B cell (primary cell): ENCODE measurements at regions not wholly inside any gene's neighbourhood (a gene's known extent, or its start where the extent isn't known, plus 50 kb on each side); places are given as distances from the start of the nearest gene placed in this dataset.

Experiments used
- ATAC-seq: fragments of 200-7000 bp; cut with Tn5 transposase; one replicate; pipeline ENCODE4 v1.10.0; 2021; ENCODE audit warnings: low read depth, mild to moderate bottlenecking, moderate number of reproducible peaks, moderate library complexity
- CTCF ChIA-PET: fragments of 350-600 bp; sonication (Branson Sonifier 250); formaldehyde crosslinking; loops from one replicate; lab custom pipeline; 2021; ENCODE audit warnings: antibody characterized with exemption, inconsistent platforms; lab: Charles Lee
- POLR2A ChIA-PET: fragments of 350-600 bp; sonication (Branson Sonifier 250); formaldehyde crosslinking; loops from one replicate; lab custom pipeline; 2021; ENCODE audit warnings: antibody characterized with exemption; lab: Charles Lee
- DNase-seq: peaks from one replicate; pipeline ENCODE4 v3.0.0; 2013
- H2AFZ ChIP-seq: 2 replicates; pipeline ENCODE4 v1.6.1; 2012; ENCODE audit warnings: mild to moderate bottlenecking, low read depth, low read length; ENCODE audit not compliant: insufficient read depth, poor library complexity, severe bottlenecking
- H3K27ac ChIP-seq, 2 donors: 1 replicate in 1 of 2; 2 replicates in 1 of 2; pipeline ENCODE4 v1.5.1; 2012 to 2013; ENCODE audit warnings: low read length in 2 of 2, mild to moderate bottlenecking in 2 of 2, moderate library complexity in 1 of 2
- H3K27me3 ChIP-seq, 4 experiments: fragments of 200-600 bp in 1 of 4; sonication (generic) in 1 of 4; replicated peaks in 1 of 4; 1 replicate in 2 of 4; 2 replicates in 2 of 4; pipeline versions ENCODE4 v1.6.1 to v1.7.0; 2013 to 2016; ENCODE audit warnings: low read length in 3 of 4, mild to moderate bottlenecking in 2 of 4, mixed read lengths in 1 of 4, moderate library complexity in 1 of 4; ENCODE audit not compliant: insufficient read depth in 4 of 4, control insufficient read depth in 3 of 4; ENCODE audit errors: control extremely low read depth in 1 of 4
- H3K36me3 ChIP-seq, 2 experiments: replicated peaks in 1 of 2; 1 replicate in 1 of 2; 2 replicates in 1 of 2; pipeline versions ENCODE4 v1.6.1 to v1.7.1; 2013; ENCODE audit warnings: low read length in 1 of 2; ENCODE audit not compliant: insufficient read depth in 2 of 2, control insufficient read depth in 1 of 2; ENCODE audit errors: control extremely low read depth in 1 of 2, extremely low read depth in 1 of 2
- H3K4me1 ChIP-seq, 2 donors: fragments of 200-600 bp in 1 of 2; sonication (generic) in 1 of 2; 1 replicate in 1 of 2; 2 replicates in 1 of 2; pipeline versions ENCODE4 v1.5.1 to v1.6.1; 2013 to 2017; ENCODE audit warnings: low read length in 2 of 2; ENCODE audit not compliant: control insufficient read depth in 2 of 2, insufficient read depth in 2 of 2
- H3K4me2 ChIP-seq: replicated peaks from 2 replicates; pipeline ENCODE3; 2012; ENCODE audit warnings: mild to moderate bottlenecking, low read depth, low read length; ENCODE audit not compliant: poor library complexity, severe bottlenecking
- H3K4me3 ChIP-seq, 5 experiments: fragments of 200-600 bp in 1 of 5; sonication (generic) in 1 of 5; 1 replicate in 3 of 5; 2 replicates in 2 of 5; pipeline versions ENCODE4 v1.5.1 to v1.7.0; 2011 to 2016; ENCODE audit warnings: low read length in 4 of 5, mild to moderate bottlenecking in 4 of 5, low read depth in 2 of 5, control low read depth in 1 of 5, moderate library complexity in 1 of 5; ENCODE audit not compliant: insufficient read depth in 1 of 5; ENCODE audit errors: control extremely low read depth in 1 of 5, extremely low read depth in 1 of 5
- H3K79me2 ChIP-seq: fragments of 200-600 bp; sonication (generic); one replicate; pipeline ENCODE4 v1.6.0; 2016; ENCODE audit warnings: low read length; ENCODE audit not compliant: control insufficient read depth, insufficient read depth
- H3K9ac ChIP-seq: fragments of 200-600 bp; sonication (generic); 2 replicates; pipeline ENCODE4 v1.6.1; 2017; ENCODE audit warnings: mild to moderate bottlenecking, low read length, moderate library complexity
- H3K9me3 ChIP-seq, 3 donors: one replicate each; pipeline versions ENCODE4 v1.6.1 to v1.7.1; 2013; ENCODE audit warnings: low read length in 2 of 3; ENCODE audit not compliant: control insufficient read depth in 2 of 3, insufficient read depth in 1 of 3; ENCODE audit errors: control extremely low read depth in 1 of 3
- H4K20me1 ChIP-seq: 2 replicates; pipeline ENCODE4 v1.6.0; 2012; ENCODE audit warnings: mild to moderate bottlenecking, low read length; ENCODE audit not compliant: insufficient read depth, control insufficient read depth, poor library complexity, severe bottlenecking
- H3K27ac Mint-ChIP-seq: one replicate; pipeline ENCODE4 v1.8.0; 2021; ENCODE audit warnings: mixed read lengths
- H3K27me3 Mint-ChIP-seq: one replicate; pipeline ENCODE4 v1.8.0; 2021; ENCODE audit warnings: mixed read lengths
- H3K4me1 Mint-ChIP-seq: one replicate; pipeline ENCODE4 v1.8.0; 2021; ENCODE audit warnings: mixed read lengths
- H3K4me3 Mint-ChIP-seq: one replicate; pipeline ENCODE4 v1.8.0; 2021; ENCODE audit warnings: mixed read lengths
- H3K9me3 Mint-ChIP-seq: one replicate; pipeline ENCODE4 v1.8.0; 2022; ENCODE audit warnings: mixed read lengths; ENCODE audit not compliant: insufficient read depth
- CTCF ChIP-seq: fragments of 200-600 bp; IDR thresholded peaks from one replicate; pipeline ENCODE4 v1.8.0; 2022; ENCODE audit warnings: antibody characterized with exemption, mild to moderate bottlenecking
- EZH2 ChIP-seq: IDR thresholded peaks from 2 replicates; pipeline ENCODE4 v1.6.1; 2012; ENCODE audit warnings: borderline replicate concordance, low read depth, mild to moderate bottlenecking, moderate library complexity, low read length; ENCODE audit not compliant: insufficient read depth, poor library complexity, severe bottlenecking
- WGBS: methylation state at CpG from one replicate; pipeline ENCODE4 v1.1.5; 2013; ENCODE audit warnings: missing lambda C conversion rate; ENCODE audit not compliant: insufficient coverage; 5-methylcytosine and 5-hydroxymethylcytosine counted together
- intact Hi-C: fragments of 100-400 bp; cut with micrococcal nuclease; formaldehyde crosslinking; loops from one replicate; pipeline ENCODE4 v1.10.0; 2022

- Histone ChIP-seq H3K4me1 (no peaks in the 10 kb centered on the region), H3K9me3 (no peaks in the 10 kb centered on the region), H3K9ac (no peak overlapping the region), H3K4me2 (no peak overlapping the region), H3K27ac (no peak overlapping the region), H3K79me2 (no peaks in the 10 kb centered on the region), H2AFZ (no peak overlapping the region), H4K20me1 (no peaks in the 10 kb centered on the region), H3K27me3 (peaks cover 0 to 3% (median 0%) of the 10 kb centered on the region in 4 experiments), H3K36me3 (no peaks in the 10 kb centered on the region), H3K4me3 (no peak overlapping the region)
- DNase-seq (no peak), ATAC-seq (no peak)
- no peaks in the 10 kb centered on the region for H3K9me3 Mint-ChIP-seq
- ChIA-PET CTCF (no interaction called here), POLR2A (no interaction called here)
- no peak overlapping the region for H3K4me3 Mint-ChIP-seq
- no peaks in the 10 kb centered on the region for H3K4me1 Mint-ChIP-seq
- intact Hi-C loops: no loop called here
- H3K27me3 Mint-ChIP-seq: no peaks in the 10 kb centered on the region
- H3K27ac Mint-ChIP-seq: no peak overlapping the region
- TF ChIP-seq EZH2: no peak
- no peak for TF ChIP-seq CTCF
- WGBS: 90% methylated on average over 8 of the region's 9 CpGs
These were observed 60.9 kb upstream of the TMTC4 start for GRCh38 chr13:100735494-100735893.

- Histone ChIP-seq H3K27me3 (peaks cover 0 to 3% (median 0%) of the 10 kb centered on the region in 4 experiments), H3K36me3 (no peaks in the 10 kb centered on the region), H3K27ac (no peak overlapping the region), H3K79me2 (no peaks in the 10 kb centered on the region), H2AFZ (no peak overlapping the region), H3K4me3 (no peak overlapping the region), H3K4me2 (no peak overlapping the region), H4K20me1 (no peaks in the 10 kb centered on the region), H3K9me3 (no peaks in the 10 kb centered on the region), H3K4me1 (no peaks in the 10 kb centered on the region), H3K9ac (no peak overlapping the region)
- no peak for ATAC-seq
- POLR2A ChIA-PET: no interaction called here
- no peak overlapping the region for H3K27ac Mint-ChIP-seq
- WGBS: 67% methylated on average over 1 of the region's 1 CpG
- no peaks in the 10 kb centered on the region for H3K27me3 Mint-ChIP-seq
- intact Hi-C loops: no loop called here
- CTCF ChIA-PET: interaction anchor here (1.4 kb wide), 1 partner anchor 13 kb away, joined by 5 read pairs; no protein-coding TSS in a partner anchor
- no peak for DNase-seq
- no peaks in the 10 kb centered on the region for H3K4me1 Mint-ChIP-seq
- TF ChIP-seq EZH2 (no peak), CTCF (no peak)
- H3K9me3 Mint-ChIP-seq: no peaks in the 10 kb centered on the region
- no peak overlapping the region for H3K4me3 Mint-ChIP-seq
These were observed 59.7 kb upstream of the TMTC4 start for GRCh38 chr13:100734194-100734720.
